HCT116 (cell line): ENCODE measurements at regions not wholly inside any gene's neighbourhood (a gene's known extent, or its start where the extent isn't known, plus 50 kb on each side); places are given as distances from the start of the nearest gene placed in this dataset.

Experiments
- ATAC-seq: fragments of 200-7000 bp; cut with Tn5 transposase; 2 replicates; pipeline ENCODE4 v1.9.1; 2020; ENCODE audit warnings: mild to moderate bottlenecking, moderate library complexity
- BruUV-seq: library from RNA; stranded (reverse); fragments of 400-500 nt; replicated peaks from 2 replicates; lab custom pipeline; 2021; lab: Mats Ljungman, UMichigan
- CTCF ChIA-PET: fragments of 300-600 bp; sonication (Branson Sonifier 250); formaldehyde crosslinking; loops from one replicate; lab custom pipeline; 2021; ENCODE audit warnings: antibody characterized with exemption; lab: Charles Lee
- POLR2A ChIA-PET: fragments of 300-600, 350-600 bp; sonication (Branson Sonifier 250); formaldehyde crosslinking; loops from one replicate; lab custom pipeline; 2021; ENCODE audit warnings: antibody characterized with exemption; lab: Charles Lee
- RAD21 ChIA-PET, 2 experiments: fragments of 300-600 bp; sonication (Branson Sonifier 250); formaldehyde crosslinking; loops; one replicate each; lab custom pipeline; 2023; ENCODE audit warnings: low total read pairs in 2 of 2; ENCODE audit not compliant: uncharacterized antibody in 2 of 2, unreplicated experiment in 2 of 2, low non-redundant PET in 1 of 2; lab: Charles Lee
- DNase-seq: peaks from one replicate; pipeline ENCODE4 v3.0.0-alpha.2; 2010; ENCODE audit warnings: low read depth, low spot score
- H2AFZ ChIP-seq: fragments of 200-600 bp; shearing (Covaris generic), sonication (generic); 2 replicates; pipeline ENCODE4 v1.6.1; 2017; ENCODE audit warnings: low read depth, mixed run types, mixed read lengths, antibody characterized with exemption, low read length; ENCODE audit not compliant: poor library complexity, severe bottlenecking
- H3K27ac ChIP-seq: 2 replicates; pipeline ENCODE4 v1.5.1; 2012; ENCODE audit warnings: low read depth, low read length
- H3K27me3 ChIP-seq: fragments of 200-600 bp; sonication (generic); 2 replicates; pipeline ENCODE4 v1.6.1; 2016; ENCODE audit warnings: mixed run types, low read length, mixed read lengths; ENCODE audit not compliant: insufficient read depth
- H3K36me3 ChIP-seq, 2 experiments: fragments of 200-500 bp in 1 of 2; fragments of 200-600 bp in 1 of 2; sonication (Bioruptor generic) in 1 of 2; sonication (generic) in 1 of 2; 2 replicates each; pipeline versions ENCODE4 v1.5.1 to v1.6.1; 2014 to 2016; ENCODE audit warnings: low read length in 2 of 2, inconsistent platforms in 1 of 2, mixed read lengths in 1 of 2, mixed run types in 1 of 2; ENCODE audit not compliant: insufficient read depth in 2 of 2, control insufficient read depth in 1 of 2
- H3K4me1 ChIP-seq, 2 experiments: fragments of 200-600 bp in 1 of 2; sonication (generic) in 1 of 2; 2 replicates each; pipeline versions ENCODE4 v1.5.1 to v1.6.1; 2012 to 2017; ENCODE audit warnings: low read length in 2 of 2, inconsistent platforms in 1 of 2, mild to moderate bottlenecking in 1 of 2, mixed read lengths in 1 of 2, mixed run types in 1 of 2, moderate library complexity in 1 of 2; ENCODE audit not compliant: insufficient read depth in 2 of 2, control insufficient read depth in 1 of 2
- H3K4me2 ChIP-seq: fragments of 200-600 bp; sonication (generic); 2 replicates; pipeline ENCODE4 v1.6.1; 2017; ENCODE audit warnings: mixed run types, low read length, mixed read lengths
- H3K4me3 ChIP-seq, 2 experiments: fragments of 200-600 bp in 1 of 2; sonication (generic) in 1 of 2; replicated peaks in 1 of 2; 2 replicates each; pipeline ENCODE4 v1.5.1; 2011 to 2016; ENCODE audit warnings: low read length in 2 of 2, control low read depth in 1 of 2, low read depth in 1 of 2, mild to moderate bottlenecking in 1 of 2, mixed read lengths in 1 of 2, mixed run types in 1 of 2
- H3K79me2 ChIP-seq: fragments of 200-600 bp; sonication (generic); 2 replicates; pipeline ENCODE4 v1.6.1; 2017; ENCODE audit warnings: mild to moderate bottlenecking, mixed run types, low read length, moderate library complexity, mixed read lengths; ENCODE audit not compliant: insufficient read depth
- H3K9ac ChIP-seq: fragments of 200-600 bp; sonication (generic); 2 replicates; pipeline ENCODE4 v1.6.1; 2016; ENCODE audit warnings: low read length, mixed read lengths
- H3K9me2 ChIP-seq: fragments of 200-600 bp; sonication (generic), shearing (Covaris generic); 2 replicates; pipeline ENCODE4 v1.6.1; 2017; ENCODE audit warnings: mixed run types, mild to moderate bottlenecking, moderate library complexity; ENCODE audit not compliant: insufficient read depth
- H3K9me3 ChIP-seq, 2 experiments: fragments of 200-500 bp in 1 of 2; fragments of 200-600 bp in 1 of 2; sonication (Bioruptor generic) in 1 of 2; sonication (generic) in 1 of 2; 2 replicates each; pipeline ENCODE4 v1.6.1; 2014 to 2017; ENCODE audit warnings: low read length in 2 of 2, mixed read lengths in 2 of 2, inconsistent platforms in 1 of 2, low read depth in 1 of 2, mild to moderate bottlenecking in 1 of 2, mixed run types in 1 of 2, moderate library complexity in 1 of 2; ENCODE audit not compliant: control insufficient read depth in 1 of 2, insufficient read depth in 1 of 2
- H4K20me1 ChIP-seq: fragments of 200-600 bp; sonication (generic), shearing (Covaris generic); 2 replicates; pipeline ENCODE4 v1.6.1; 2017; ENCODE audit warnings: mixed run types, mild to moderate bottlenecking, moderate library complexity; ENCODE audit not compliant: insufficient read depth
- CEBPB ChIP-seq: IDR thresholded peaks from 2 replicates; pipeline ENCODE4 v1.6.1; 2012; ENCODE audit warnings: low read depth
- CTCF ChIP-seq, 3 experiments: fragments of 200-600 bp in 1 of 3; sonication (generic) in 1 of 3; IDR thresholded peaks in 2 of 3; conservative IDR thresholded peaks in 1 of 3; 2 replicates each; pipeline ENCODE4 v1.5.1; 2012 to 2017; ENCODE audit warnings: low read depth in 2 of 3, low read length in 2 of 3, antibody characterized with exemption in 1 of 3, borderline replicate concordance in 1 of 3, control low read depth in 1 of 3, mild to moderate bottlenecking in 1 of 3, mixed read lengths in 1 of 3, mixed run types in 1 of 3, moderate library complexity in 1 of 3; ENCODE audit not compliant: insufficient read depth in 1 of 3
- EGR1 ChIP-seq: IDR thresholded peaks from 2 replicates; pipeline ENCODE4 v1.6.1; 2012; ENCODE audit warnings: low read depth
- ELF1 ChIP-seq: IDR thresholded peaks from 2 replicates; pipeline ENCODE4 v1.6.1; 2012; ENCODE audit warnings: low read depth, borderline replicate concordance
- EZH2 ChIP-seq: fragments of 200-600 bp; sonication (generic); IDR thresholded peaks from 2 replicates; pipeline ENCODE4 v1.6.1; 2017; ENCODE audit warnings: antibody characterized with exemption, mixed run types
- FOSL1 ChIP-seq: IDR thresholded peaks from 2 replicates; pipeline ENCODE4 v1.6.1; 2012; ENCODE audit warnings: low read depth
- SIN3A ChIP-seq: IDR thresholded peaks from 2 replicates; pipeline ENCODE4 v1.6.1; 2012; ENCODE audit warnings: low read depth
- SP1 ChIP-seq: IDR thresholded peaks from 2 replicates; pipeline ENCODE4 v1.6.1; 2012; ENCODE audit warnings: low read depth
- SRF ChIP-seq: IDR thresholded peaks from 2 replicates; pipeline ENCODE4 v1.6.1; 2012; ENCODE audit warnings: low read depth
- ZBTB33 ChIP-seq: IDR thresholded peaks from 2 replicates; pipeline ENCODE4 v1.6.1; 2011; ENCODE audit warnings: mild to moderate bottlenecking, low read length, moderate library complexity; ENCODE audit not compliant: insufficient replicate concordance; ENCODE audit errors: extremely low read depth
- ZFX ChIP-seq: fragments of 450-650 bp; IDR thresholded peaks from 2 replicates; pipeline ENCODE4 v1.6.1; 2017
- intact Hi-C: fragments of 100-400 bp; cut with micrococcal nuclease; formaldehyde crosslinking; loops from 2 replicates; pipeline ENCODE4 v1.10.0; 2022
- TF ChIP-seq, protein P1 (sequence below): IDR thresholded peaks from 2 replicates; pipeline ENCODE4 v1.6.1; 2012; ENCODE audit warnings: low read depth

DNA sequence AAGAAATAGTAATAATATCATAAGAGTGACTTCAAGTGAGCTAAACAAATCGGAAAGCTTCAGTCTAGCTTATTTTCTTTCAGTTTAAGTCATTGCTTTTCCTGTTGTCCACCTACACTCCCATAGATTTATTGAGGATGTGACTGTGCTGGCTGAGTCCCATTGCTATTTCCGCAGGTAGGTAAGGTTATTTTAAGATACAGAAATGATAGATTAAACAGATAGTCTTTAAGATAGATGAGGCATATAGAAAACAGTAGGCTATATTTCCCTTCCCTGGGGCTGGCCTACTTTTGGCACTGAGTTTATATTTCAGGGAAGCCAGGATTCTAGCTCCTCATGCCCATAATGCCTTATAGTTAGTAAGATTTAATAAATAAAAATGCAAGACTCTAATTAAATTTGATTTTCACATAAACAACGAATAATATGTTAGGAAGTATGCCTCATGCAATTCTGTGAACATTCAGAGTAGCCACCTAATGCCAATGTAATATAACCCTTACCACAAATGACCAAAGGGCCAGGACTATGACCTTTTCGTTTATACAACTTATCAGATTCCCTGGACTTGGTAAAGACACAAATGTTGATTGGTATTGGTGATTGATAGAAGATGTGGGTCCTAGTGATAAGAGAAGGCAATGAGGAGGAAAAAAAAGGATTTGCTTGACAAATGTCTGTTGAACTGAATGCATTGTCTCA lies 1079.3 kb downstream of the EPHA7 start:
- POLR2A ChIA-PET: no interaction called here
- DNase-seq (no peak), ATAC-seq (no peak)
- no peaks in the 10 kb centered on the region for H4K20me1 ChIP-seq
- H3K27ac ChIP-seq: no peak overlapping the region
- peaks cover 7 to 26% of the 10 kb centered on the region in 2 experiments; a peak in 3 of 4 replicates for H3K9me3 ChIP-seq
- H3K27me3 ChIP-seq: no peaks in the 10 kb centered on the region
- no peaks in the 10 kb centered on the region for H3K36me3 ChIP-seq
- CTCF ChIA-PET: no interaction called here
- intact Hi-C loops: no loop called here
- H3K9me2 ChIP-seq: no peaks in the 10 kb centered on the region
- H3K4me2 ChIP-seq: no peak overlapping the region
- H3K79me2 ChIP-seq: no peaks in the 10 kb centered on the region
- no peak overlapping the region for H3K4me3 ChIP-seq
- no peak overlapping the region for H2AFZ ChIP-seq
- no peak for TF ChIP-seq ELF1
- TF ChIP-seq ZFX: no peak
- no peak for TF ChIP-seq EGR1
- no peak for TF ChIP-seq SIN3A
- TF ChIP-seq EZH2: no peak
- TF ChIP-seq SP1: no peak
- TF ChIP-seq SRF: no peak
- no peak for TF ChIP-seq FOSL1
- no peak for TF ChIP-seq CTCF (IDR thresholded peaks at IDR 0.05 in 2 of 3, conservative IDR thresholded peaks at IDR 0.05 in 1 of 3; ENCODE audit: borderline replicate concordance in 1 of 3, insufficient read depth in 1 of 3, low read depth in 2 of 3, low read length in 2 of 3)
- TF ChIP-seq, protein P1, sequence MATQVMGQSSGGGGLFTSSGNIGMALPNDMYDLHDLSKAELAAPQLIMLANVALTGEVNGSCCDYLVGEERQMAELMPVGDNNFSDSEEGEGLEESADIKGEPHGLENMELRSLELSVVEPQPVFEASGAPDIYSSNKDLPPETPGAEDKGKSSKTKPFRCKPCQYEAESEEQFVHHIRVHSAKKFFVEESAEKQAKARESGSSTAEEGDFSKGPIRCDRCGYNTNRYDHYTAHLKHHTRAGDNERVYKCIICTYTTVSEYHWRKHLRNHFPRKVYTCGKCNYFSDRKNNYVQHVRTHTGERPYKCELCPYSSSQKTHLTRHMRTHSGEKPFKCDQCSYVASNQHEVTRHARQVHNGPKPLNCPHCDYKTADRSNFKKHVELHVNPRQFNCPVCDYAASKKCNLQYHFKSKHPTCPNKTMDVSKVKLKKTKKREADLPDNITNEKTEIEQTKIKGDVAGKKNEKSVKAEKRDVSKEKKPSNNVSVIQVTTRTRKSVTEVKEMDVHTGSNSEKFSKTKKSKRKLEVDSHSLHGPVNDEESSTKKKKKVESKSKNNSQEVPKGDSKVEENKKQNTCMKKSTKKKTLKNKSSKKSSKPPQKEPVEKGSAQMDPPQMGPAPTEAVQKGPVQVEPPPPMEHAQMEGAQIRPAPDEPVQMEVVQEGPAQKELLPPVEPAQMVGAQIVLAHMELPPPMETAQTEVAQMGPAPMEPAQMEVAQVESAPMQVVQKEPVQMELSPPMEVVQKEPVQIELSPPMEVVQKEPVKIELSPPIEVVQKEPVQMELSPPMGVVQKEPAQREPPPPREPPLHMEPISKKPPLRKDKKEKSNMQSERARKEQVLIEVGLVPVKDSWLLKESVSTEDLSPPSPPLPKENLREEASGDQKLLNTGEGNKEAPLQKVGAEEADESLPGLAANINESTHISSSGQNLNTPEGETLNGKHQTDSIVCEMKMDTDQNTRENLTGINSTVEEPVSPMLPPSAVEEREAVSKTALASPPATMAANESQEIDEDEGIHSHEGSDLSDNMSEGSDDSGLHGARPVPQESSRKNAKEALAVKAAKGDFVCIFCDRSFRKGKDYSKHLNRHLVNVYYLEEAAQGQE: no peak
- TF ChIP-seq ZBTB33: no peak
- no peak for TF ChIP-seq CEBPB
- TF ChIP-seq, all 23 proteins: peak for 0
- Histone ChIP-seq H3K9ac (no peak overlapping the region), H3K4me1 (no peaks in the 10 kb centered on the region)
- BruUV-seq: no TSS peak
- RAD21 ChIA-PET: no interaction called here
